ENCODE measurements at regions not wholly inside any gene's neighbourhood (a gene's known extent, or its start where the extent isn't known, plus 50 kb on each side); places are given as distances from the start of the nearest gene placed in this dataset.

DNA sequence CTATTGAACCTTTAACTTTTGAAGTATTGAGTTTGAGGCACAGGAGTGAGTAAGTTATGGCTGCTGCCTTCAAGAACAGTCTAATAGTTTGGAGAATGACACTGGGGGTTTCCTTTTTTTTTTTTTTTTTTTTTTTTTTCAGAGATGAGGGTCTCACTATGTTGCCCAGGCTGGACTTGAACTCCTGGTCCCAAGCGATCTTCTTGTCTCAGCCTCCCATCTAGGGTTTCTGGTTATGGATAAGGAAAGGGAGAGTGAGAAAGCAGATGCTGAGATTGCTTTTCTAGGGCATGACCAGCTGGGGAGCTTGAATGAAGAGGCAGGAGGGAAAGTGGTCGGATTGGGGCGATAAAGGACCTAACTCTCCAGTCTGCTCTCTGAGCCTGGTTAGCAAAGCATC is 59.9 kb upstream of the BTRC start (continued):
- TF ChIP-seq, protein P1, sequence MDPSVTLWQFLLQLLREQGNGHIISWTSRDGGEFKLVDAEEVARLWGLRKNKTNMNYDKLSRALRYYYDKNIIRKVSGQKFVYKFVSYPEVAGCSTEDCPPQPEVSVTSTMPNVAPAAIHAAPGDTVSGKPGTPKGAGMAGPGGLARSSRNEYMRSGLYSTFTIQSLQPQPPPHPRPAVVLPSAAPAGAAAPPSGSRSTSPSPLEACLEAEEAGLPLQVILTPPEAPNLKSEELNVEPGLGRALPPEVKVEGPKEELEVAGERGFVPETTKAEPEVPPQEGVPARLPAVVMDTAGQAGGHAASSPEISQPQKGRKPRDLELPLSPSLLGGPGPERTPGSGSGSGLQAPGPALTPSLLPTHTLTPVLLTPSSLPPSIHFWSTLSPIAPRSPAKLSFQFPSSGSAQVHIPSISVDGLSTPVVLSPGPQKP (IDR thresholded peaks at IDR 0.05; ENCODE audit: borderline replicate concordance, low read depth, low read length), result no peak
- no peak for TF ChIP-seq RFX5 (IDR thresholded peaks at IDR 0.05; ENCODE audit: low read depth, low read length)
- TF ChIP-seq BHLHE40 (IDR thresholded peaks at IDR 0.05; ENCODE audit: low read depth, low read length), result no peak

DNA sequence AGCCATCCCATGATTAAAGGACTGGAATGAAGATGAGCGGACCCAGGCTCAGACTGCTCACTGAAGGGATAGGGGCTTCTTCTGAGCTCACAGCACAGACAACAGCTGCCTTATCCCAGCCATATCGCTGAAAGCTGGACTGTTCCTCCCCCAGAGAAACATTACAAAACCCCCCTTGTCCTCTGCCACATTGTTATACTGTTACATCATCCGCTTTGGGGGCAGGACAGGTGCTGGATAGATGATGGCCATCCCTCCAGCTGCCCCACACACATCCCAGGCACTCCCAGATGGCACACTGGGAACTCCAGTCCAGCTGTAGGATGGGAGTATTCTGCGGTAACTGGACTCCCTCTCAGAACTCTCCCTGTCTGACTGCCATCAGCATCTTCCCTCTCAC is 58.7 kb upstream of the BTRC start:
- Histone ChIP-seq H3K27ac (ENCODE audit: insufficient read depth, low read length) (no peak overlapping the region), H3K18ac (ENCODE audit: low read depth, low read length) (no peak overlapping the region), H2AFZ (replicated peaks; ENCODE audit: low read length, poor library complexity) (no peak overlapping the region), H2BK5ac (ENCODE audit: low read depth, low read length, poor library complexity, severe bottlenecking) (no peak overlapping the region), H4K20me1 (ENCODE audit: insufficient read depth, low read length) (no peaks in the 10 kb centered on the region), H3K27me3 (ENCODE audit: control insufficient read depth, insufficient read depth, low read length) (peaks cover 76% of the 10 kb centered on the region), H3K4me3 (ENCODE audit: insufficient read depth, low read depth, low read length) (no peak overlapping the region), H3K4me2 (ENCODE audit: low read depth, low read length) (no peak overlapping the region), H4K8ac (ENCODE audit: low read depth in 2 of 2, low read length in 2 of 2) (no peak overlapping the region), H3K4me1 (ENCODE audit: control insufficient read depth, insufficient read depth, low read length) (no peaks in the 10 kb centered on the region), H2AK5ac (ENCODE audit: low read depth, low read length) (no peak overlapping the region), H3K23ac (ENCODE audit: low read depth, low read length) (no peak overlapping the region), H3K9me1 (ENCODE audit: insufficient read depth, low read length) (0 out of 2 replicates have a peak, but pooled peaks cover 4% of the 10 kb centered on the region), H3K9me3 (ENCODE audit: control insufficient read depth, insufficient read depth, low read length) (no peaks in the 10 kb centered on the region), H2BK120ac (ENCODE audit: low read depth, low read length) (no peak overlapping the region), H4K5ac (ENCODE audit: low read depth, low read length) (no peak overlapping the region), H3K14ac (replicated peaks; ENCODE audit: low read depth, low read length) (no peak overlapping the region), H3K4ac (ENCODE audit: low read depth, low read length) (no peak overlapping the region), H2AK9ac (replicated peaks; ENCODE audit: low read depth, low read length, poor library complexity) (no peak overlapping the region), H2BK15ac (ENCODE audit: low read depth, low read length) (no peak overlapping the region), H3K79me1 (ENCODE audit: low read depth in 1 of 2, low read length in 2 of 2) (no peaks in the 10 kb centered on the region), H3K36me3 (ENCODE audit: control insufficient read depth, insufficient read depth, low read length) (no peaks in the 10 kb centered on the region), H4K91ac (ENCODE audit: insufficient read depth, low read depth, low read length) (no peak overlapping the region), H3K56ac (ENCODE audit: extremely low read depth, insufficient read depth, low read length) (no peak overlapping the region), H3K9ac (ENCODE audit: low read depth, low read length) (no peak overlapping the region), H2BK20ac (ENCODE audit: low read depth, low read length) (no peak overlapping the region)
- CTCF ChIA-PET, result interaction anchor here (1.7 kb wide), 1 partner anchor 81 kb away, joined by 4 read pairs; no protein-coding TSS in a partner anchor
- no TSS peak for BruUV-seq (replicated peaks)
- WGBS, 2 experiments (ENCODE audit: extremely low coverage in 2 of 2, insufficient read length in 1 of 2), result no CpG with 5 or more reads among the region's 4 CpGs
- in situ Hi-C loops (cut with MboI; ENCODE audit: low sequenced_read_pairs), result loop anchor here (25.0 kb wide), 1 partner anchor 142 kb away; no protein-coding TSS in a partner anchor
- TF ChIP-seq POLR2A (IDR thresholded peaks at IDR 0.05; ENCODE audit: low read depth, low read length) (no peak), MXI1 (IDR thresholded peaks at IDR 0.05; ENCODE audit: borderline replicate concordance, low read depth, low read length) (no peak), MAFK (IDR thresholded peaks at IDR 0.05; ENCODE audit: low read depth, low read length) (no peak), BHLHE40 (IDR thresholded peaks at IDR 0.05; ENCODE audit: low read depth, low read length) (no peak), MAZ (IDR thresholded peaks at IDR 0.05; ENCODE audit: borderline replicate concordance, low read depth, low read length) (no peak)
- TF ChIP-seq, protein P2, sequence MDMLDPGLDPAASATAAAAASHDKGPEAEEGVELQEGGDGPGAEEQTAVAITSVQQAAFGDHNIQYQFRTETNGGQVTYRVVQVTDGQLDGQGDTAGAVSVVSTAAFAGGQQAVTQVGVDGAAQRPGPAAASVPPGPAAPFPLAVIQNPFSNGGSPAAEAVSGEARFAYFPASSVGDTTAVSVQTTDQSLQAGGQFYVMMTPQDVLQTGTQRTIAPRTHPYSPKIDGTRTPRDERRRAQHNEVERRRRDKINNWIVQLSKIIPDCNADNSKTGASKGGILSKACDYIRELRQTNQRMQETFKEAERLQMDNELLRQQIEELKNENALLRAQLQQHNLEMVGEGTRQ (IDR thresholded peaks at IDR 0.05; ENCODE audit: low read depth, low read length), result no peak
- TF ChIP-seq, protein P3, sequence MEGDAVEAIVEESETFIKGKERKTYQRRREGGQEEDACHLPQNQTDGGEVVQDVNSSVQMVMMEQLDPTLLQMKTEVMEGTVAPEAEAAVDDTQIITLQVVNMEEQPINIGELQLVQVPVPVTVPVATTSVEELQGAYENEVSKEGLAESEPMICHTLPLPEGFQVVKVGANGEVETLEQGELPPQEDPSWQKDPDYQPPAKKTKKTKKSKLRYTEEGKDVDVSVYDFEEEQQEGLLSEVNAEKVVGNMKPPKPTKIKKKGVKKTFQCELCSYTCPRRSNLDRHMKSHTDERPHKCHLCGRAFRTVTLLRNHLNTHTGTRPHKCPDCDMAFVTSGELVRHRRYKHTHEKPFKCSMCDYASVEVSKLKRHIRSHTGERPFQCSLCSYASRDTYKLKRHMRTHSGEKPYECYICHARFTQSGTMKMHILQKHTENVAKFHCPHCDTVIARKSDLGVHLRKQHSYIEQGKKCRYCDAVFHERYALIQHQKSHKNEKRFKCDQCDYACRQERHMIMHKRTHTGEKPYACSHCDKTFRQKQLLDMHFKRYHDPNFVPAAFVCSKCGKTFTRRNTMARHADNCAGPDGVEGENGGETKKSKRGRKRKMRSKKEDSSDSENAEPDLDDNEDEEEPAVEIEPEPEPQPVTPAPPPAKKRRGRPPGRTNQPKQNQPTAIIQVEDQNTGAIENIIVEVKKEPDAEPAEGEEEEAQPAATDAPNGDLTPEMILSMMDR (conservative IDR thresholded peaks at IDR 0.05; ENCODE audit: low read depth, low read length), result no peak
- TF ChIP-seq, protein P1 (IDR thresholded peaks at IDR 0.05; ENCODE audit: borderline replicate concordance, low read depth, low read length), result no peak
- intact Hi-C loops (cut with micrococcal nuclease), result loop anchor here (10.0 kb wide), 1 partner anchor 490 kb away; the partner anchor contains the start of gene NPM3
- ATAC-seq (ENCODE audit: low read depth) (no peak), DNase-seq (no peak)
- dilution Hi-C loops (cut with HindIII; ENCODE audit: low sequenced_read_pairs, unreplicated experiment), result loop anchor here (25.0 kb wide), 1 partner anchor 167 kb away; no protein-coding TSS in a partner anchor
- POLR2A ChIA-PET (ENCODE audit: unreplicated experiment), result no interaction called here
